H1 (cell line): ENCODE measurements at regions not wholly inside any gene's neighbourhood (a gene's known extent, or its start where the extent isn't known, plus 50 kb on each side); places are given as distances from the start of the nearest gene placed in this dataset.

ENCODE experiments used
- CTCF ChIA-PET: fragments of 300-600 bp; sonication (Branson Sonifier 250); formaldehyde crosslinking; loops from one replicate; lab custom pipeline; 2021; ENCODE audit not compliant: partially characterized antibody; lab: Charles Lee
- POLR2A ChIA-PET: fragments of 300-600 bp; sonication (Branson Sonifier 250); formaldehyde crosslinking; loops from one replicate; lab custom pipeline; 2021; ENCODE audit warnings: inconsistent platforms; ENCODE audit not compliant: partially characterized antibody; lab: Charles Lee
- DNase-seq, 2 experiments: peaks; one replicate each; pipeline versions ENCODE4 v3.0.0 to v3.0.0-alpha.2; 2010 to 2022; ENCODE audit warnings: low spot score in 2 of 2, low read depth in 1 of 2, mixed read lengths in 1 of 2
- FAIRE-seq: peaks from 2 replicates; lab custom pipeline; 2011; peaks lifted over from hg19 to GRCh38; lab: Jason Lieb, UNC
- H2AFZ ChIP-seq: 2 replicates; pipeline ENCODE4 v1.8.1; 2012; ENCODE audit warnings: low read length, inconsistent platforms
- H2AK5ac ChIP-seq: 2 replicates; pipeline ENCODE4 v1.6.1; 2013; ENCODE audit warnings: low read depth, low read length
- H2BK120ac ChIP-seq: replicated peaks from 2 replicates; pipeline ENCODE3; 2013; ENCODE audit warnings: low read depth, low read length, inconsistent platforms
- H2BK12ac ChIP-seq: 2 replicates; pipeline ENCODE4 v1.6.1; 2013; ENCODE audit warnings: low read depth, low read length
- H2BK15ac ChIP-seq: 2 replicates; pipeline ENCODE4 v1.6.1; 2013; ENCODE audit warnings: low read length
- H2BK20ac ChIP-seq: 2 replicates; pipeline ENCODE4 v1.6.1; 2013; ENCODE audit warnings: low read length
- H2BK5ac ChIP-seq: 2 replicates; pipeline ENCODE4 v1.6.1; 2013; ENCODE audit warnings: low read depth, low read length
- H3K14ac ChIP-seq: 2 replicates; pipeline ENCODE4 v1.6.1; 2013; ENCODE audit warnings: inconsistent platforms; ENCODE audit not compliant: insufficient read length
- H3K18ac ChIP-seq: 2 replicates; pipeline ENCODE4 v1.6.1; 2013; ENCODE audit warnings: low read length; ENCODE audit errors: extremely low read depth
- H3K23ac ChIP-seq: 2 replicates; pipeline ENCODE4 v1.6.1; 2013; ENCODE audit warnings: inconsistent platforms; ENCODE audit not compliant: insufficient read length
- H3K23me2 ChIP-seq: 2 replicates; pipeline ENCODE4 v1.6.1; 2013; ENCODE audit warnings: low read depth, low read length
- H3K27ac ChIP-seq: 2 replicates; pipeline ENCODE4 v1.6.1; 2011; ENCODE audit warnings: low read depth, low read length, inconsistent platforms
- H3K27me3 ChIP-seq, 4 experiments: replicated peaks in 1 of 4; 1 replicate in 1 of 4; 2 replicates in 3 of 4; pipeline versions ENCODE4 v1.6.1 to v1.8.1; 2011 to 2013; ENCODE audit warnings: low read length in 3 of 4, mild to moderate bottlenecking in 3 of 4, inconsistent platforms in 2 of 4, mixed read lengths in 2 of 4, moderate library complexity in 1 of 4; ENCODE audit not compliant: control insufficient read depth in 3 of 4, insufficient read depth in 3 of 4; ENCODE audit errors: extremely low read depth in 1 of 4
- H3K36me3 ChIP-seq, 4 experiments: 2 replicates each; pipeline versions ENCODE4 v1.6.1 to v1.8.1; 2011 to 2013; ENCODE audit warnings: mild to moderate bottlenecking in 4 of 4, low read length in 3 of 4, moderate library complexity in 2 of 4, control low read depth in 1 of 4, inconsistent platforms in 1 of 4; ENCODE audit not compliant: insufficient read depth in 4 of 4, control insufficient read depth in 2 of 4
- H3K4ac ChIP-seq: replicated peaks from 2 replicates; pipeline ENCODE3; 2013; ENCODE audit warnings: low read length, low read depth, mixed read lengths, inconsistent platforms; ENCODE audit not compliant: insufficient read length
- H3K4me1 ChIP-seq, 4 experiments: replicated peaks in 1 of 4; 1 replicate in 1 of 4; 2 replicates in 3 of 4; pipeline versions ENCODE4 v1.6.1 to v1.8.1; 2011 to 2013; ENCODE audit warnings: low read length in 3 of 4, inconsistent platforms in 2 of 4, mixed read lengths in 1 of 4; ENCODE audit not compliant: insufficient read depth in 4 of 4, control insufficient read depth in 3 of 4
- H3K4me2 ChIP-seq, 2 experiments: 2 replicates each; pipeline versions ENCODE4 v1.6.1 to v1.8.1; 2011 to 2013; ENCODE audit warnings: low read depth in 2 of 2, low read length in 2 of 2, control low read depth in 1 of 2, inconsistent platforms in 1 of 2, mild to moderate bottlenecking in 1 of 2; ENCODE audit not compliant: insufficient read depth in 1 of 2
- H3K4me3 ChIP-seq, 4 experiments: fragments of 200-600, 300-600 bp in 1 of 4; sonication (generic), shearing (Covaris generic), sonication (Bioruptor Twin) in 1 of 4; 2 replicates each; pipeline versions ENCODE4 v1.5.1 to v1.8.1; 2011 to 2016; ENCODE audit warnings: low read length in 4 of 4, low read depth in 3 of 4, control low read depth in 2 of 4, inconsistent platforms in 2 of 4, mild to moderate bottlenecking in 2 of 4, mixed read lengths in 1 of 4, moderate library complexity in 1 of 4; ENCODE audit not compliant: insufficient read depth in 2 of 4; ENCODE audit errors: extremely low read depth in 1 of 4
- H3K56ac ChIP-seq: replicated peaks from 2 replicates; pipeline ENCODE3; 2013; ENCODE audit warnings: low read depth, mild to moderate bottlenecking, mixed read lengths, low read length, inconsistent platforms; ENCODE audit not compliant: insufficient read length
- H3K79me1 ChIP-seq: 2 replicates; pipeline ENCODE4 v1.6.1; 2013; ENCODE audit warnings: low read depth, low read length, control low read depth
- H3K79me2 ChIP-seq, 2 experiments: 2 replicates each; pipeline versions ENCODE4 v1.6.1 to v1.8.1; 2012 to 2013; ENCODE audit warnings: low read length in 2 of 2, mild to moderate bottlenecking in 2 of 2, inconsistent platforms in 1 of 2; ENCODE audit not compliant: insufficient read depth in 2 of 2, control insufficient read depth in 1 of 2
- H3K9ac ChIP-seq, 4 experiments: replicated peaks in 1 of 4; 1 replicate in 1 of 4; 2 replicates in 3 of 4; pipeline versions ENCODE4 v1.6.1 to v1.8.1; 2011 to 2013; ENCODE audit warnings: low read depth in 3 of 4, low read length in 3 of 4, control low read depth in 2 of 4, mild to moderate bottlenecking in 2 of 4, moderate library complexity in 2 of 4, inconsistent platforms in 1 of 4; ENCODE audit errors: extremely low read depth in 1 of 4
- H3K9me3 ChIP-seq, 2 experiments: 2 replicates each; pipeline versions ENCODE4 v1.6.1 to v1.8.1; 2012 to 2013; ENCODE audit warnings: mild to moderate bottlenecking in 2 of 2, moderate library complexity in 2 of 2, control low read depth in 1 of 2, inconsistent platforms in 1 of 2, low read depth in 1 of 2, low read length in 1 of 2, mixed read lengths in 1 of 2; ENCODE audit not compliant: insufficient read depth in 2 of 2
- H4K20me1 ChIP-seq, 2 experiments: replicated peaks in 1 of 2; 2 replicates each; pipeline versions ENCODE3 to v1.8.1; 2011 to 2013; ENCODE audit warnings: inconsistent platforms in 2 of 2, low read length in 2 of 2, mild to moderate bottlenecking in 1 of 2; ENCODE audit not compliant: insufficient read depth in 2 of 2, control insufficient read depth in 1 of 2
- H4K5ac ChIP-seq: 2 replicates; pipeline ENCODE4 v1.6.1; 2013; ENCODE audit warnings: low read length, low read depth, mixed read lengths, inconsistent platforms; ENCODE audit not compliant: insufficient read length
- H4K8ac ChIP-seq: 2 replicates; pipeline ENCODE4 v1.8.0; 2013; ENCODE audit warnings: mild to moderate bottlenecking, moderate library complexity, low read length, inconsistent platforms; ENCODE audit not compliant: insufficient read depth; ENCODE audit errors: extremely low read depth
- H4K91ac ChIP-seq: replicated peaks from 2 replicates; pipeline ENCODE3; 2013; ENCODE audit warnings: low read length, mixed read lengths, inconsistent platforms; ENCODE audit not compliant: insufficient read length
- BCL11A ChIP-seq, 2 experiments: IDR thresholded peaks; one replicate each; pipeline ENCODE4 v1.6.1; 2011; ENCODE audit warnings: low read depth in 2 of 2, low read length in 2 of 2, mild to moderate bottlenecking in 2 of 2
- CHD2 ChIP-seq: IDR thresholded peaks from 2 replicates; pipeline ENCODE4 v1.6.1; 2012; ENCODE audit warnings: low read length, improper control_type of control experiment
- EP300 ChIP-seq, 2 experiments: IDR thresholded peaks; 1 replicate in 1 of 2; 2 replicates in 1 of 2; pipeline ENCODE4 v1.6.1; 2011 to 2012; ENCODE audit warnings: low read depth in 2 of 2, low read length in 2 of 2, mild to moderate bottlenecking in 2 of 2, borderline replicate concordance in 1 of 2, inconsistent platforms in 1 of 2, moderate library complexity in 1 of 2
- PHF8 ChIP-seq: fragments of 200-600 bp; sonication (generic); conservative IDR thresholded peaks from 2 replicates; pipeline ENCODE4 v1.7.1; 2012; ENCODE audit warnings: low read depth, mild to moderate bottlenecking, inconsistent platforms, low read length, moderate library complexity
- POLR2A ChIP-seq, 2 experiments: IDR thresholded peaks; 1 replicate in 1 of 2; 2 replicates in 1 of 2; pipeline ENCODE4 v1.6.1; 2011; ENCODE audit warnings: low read depth in 2 of 2, low read length in 2 of 2, mild to moderate bottlenecking in 2 of 2; ENCODE audit errors: control extremely low read depth in 1 of 2
- POU5F1 ChIP-seq: IDR thresholded peaks from 2 replicates; pipeline ENCODE4 v1.6.1; 2011; ENCODE audit warnings: low read depth, mild to moderate bottlenecking, low read length, moderate library complexity
- SIRT6 ChIP-seq: IDR thresholded peaks from one replicate; pipeline ENCODE4 v1.7.1; 2012; ENCODE audit warnings: low read length, inconsistent platforms
- whole genome bisulfite sequencing, 2 experiments: shearing (Covaris generic) in 1 of 2; methylation state at CpG; one replicate each; pipeline versions ENCODE4 v1.1.6 to v1.1.7; 2013 to 2015; ENCODE audit warnings: low lambda C conversion rate in 2 of 2, mixed read lengths in 2 of 2, inconsistent platforms in 1 of 2, low coverage in 1 of 2, missing lambda C conversion rate in 1 of 2; ENCODE audit not compliant: insufficient replicate concordance in 2 of 2, insufficient coverage in 1 of 2, insufficient read length in 1 of 2; ENCODE audit errors: extremely low coverage in 1 of 2, missing lambda C conversion rate in 1 of 2; 5-methylcytosine and 5-hydroxymethylcytosine counted together
- TF ChIP-seq, protein P1 (sequence below): IDR thresholded peaks from 2 replicates; pipeline ENCODE4 v1.6.1; 2012; ENCODE audit warnings: low read length, inconsistent platforms
- TF ChIP-seq, protein P2 (sequence below): IDR thresholded peaks from 2 replicates; pipeline ENCODE4 v1.6.1; 2011; ENCODE audit warnings: low read length, improper control_type of control experiment
- TF ChIP-seq, protein P3 (sequence below): IDR thresholded peaks from 2 replicates; pipeline ENCODE4 v1.6.1; 2012; ENCODE audit warnings: inconsistent platforms

DNA sequence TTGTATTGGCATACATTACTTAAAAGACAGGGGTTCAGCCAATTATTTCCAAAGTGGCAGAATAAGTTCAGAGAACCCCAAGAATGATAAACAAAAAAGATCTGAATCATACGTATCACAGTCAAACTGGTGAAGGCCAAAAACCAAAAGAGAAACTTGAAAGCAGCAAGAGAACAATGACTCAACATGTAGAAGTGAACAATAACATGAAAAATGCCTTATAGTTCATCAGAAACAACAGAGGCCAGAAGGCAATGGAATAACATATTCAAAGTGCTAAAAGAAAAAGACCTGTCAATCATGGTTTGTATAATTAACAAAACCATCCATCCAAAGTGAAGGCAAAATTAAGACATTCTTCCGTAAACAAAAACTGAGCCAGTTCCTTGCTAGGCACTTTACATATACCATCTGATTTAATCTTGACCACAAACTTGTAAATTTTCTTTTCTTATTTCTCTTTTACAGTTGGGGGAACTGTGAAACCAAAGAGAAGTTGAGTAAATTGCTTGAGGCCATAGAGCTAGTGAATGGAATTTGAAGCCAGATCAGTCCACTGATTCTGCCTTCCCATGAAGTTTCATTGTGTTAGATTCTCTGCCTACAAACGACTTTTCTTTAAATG lies 232.1 kb upstream of the SEL1L start:
- FAIRE-seq (no peak), DNase-seq (no peak)
- H3K79me2 ChIP-seq: no peaks in the 10 kb centered on the region
- H3K79me1 ChIP-seq: no peaks in the 10 kb centered on the region
- H3K4me3 ChIP-seq: no peak overlapping the region
- no peak overlapping the region for H3K27ac ChIP-seq
- H2BK120ac ChIP-seq: no peak overlapping the region
- WGBS, 2 experiments: 91% methylated on average over 3 of the region's 3 CpGs; no CpG with 5 or more reads in 1 of the 2 experiments
- no peak overlapping the region for H2BK12ac ChIP-seq
- no peaks in the 10 kb centered on the region for H3K27me3 ChIP-seq
- H2BK15ac ChIP-seq: no peak overlapping the region
- no peak overlapping the region for H3K56ac ChIP-seq
- no peak overlapping the region for H4K91ac ChIP-seq
- H3K9ac ChIP-seq: no peak overlapping the region
- no peaks in the 10 kb centered on the region for H3K36me3 ChIP-seq
- no peaks in the 10 kb centered on the region for H4K20me1 ChIP-seq
- no peak overlapping the region for H3K18ac ChIP-seq
- H2AK5ac ChIP-seq: no peak overlapping the region
- no peaks in the 10 kb centered on the region for H3K23me2 ChIP-seq
- H4K8ac ChIP-seq: no peak overlapping the region
- no peak overlapping the region for H3K23ac ChIP-seq
- no peaks in the 10 kb centered on the region for H3K9me3 ChIP-seq
- H3K4me2 ChIP-seq: no peak overlapping the region
- no peak overlapping the region for H2BK5ac ChIP-seq
- H3K14ac ChIP-seq: no peak overlapping the region
- H3K4ac ChIP-seq: no peak overlapping the region
- H2BK20ac ChIP-seq: no peak overlapping the region
- no peak overlapping the region for H4K5ac ChIP-seq
- H2AFZ ChIP-seq: no peak overlapping the region
- POLR2A ChIA-PET: no interaction called here
- CTCF ChIA-PET: interaction anchor here (1.5 kb wide), 1 partner anchor 12 kb away, joined by 5 read pairs; no protein-coding TSS in a partner anchor
- H3K4me1 ChIP-seq: no peaks in the 10 kb centered on the region
- TF ChIP-seq, protein P1, sequence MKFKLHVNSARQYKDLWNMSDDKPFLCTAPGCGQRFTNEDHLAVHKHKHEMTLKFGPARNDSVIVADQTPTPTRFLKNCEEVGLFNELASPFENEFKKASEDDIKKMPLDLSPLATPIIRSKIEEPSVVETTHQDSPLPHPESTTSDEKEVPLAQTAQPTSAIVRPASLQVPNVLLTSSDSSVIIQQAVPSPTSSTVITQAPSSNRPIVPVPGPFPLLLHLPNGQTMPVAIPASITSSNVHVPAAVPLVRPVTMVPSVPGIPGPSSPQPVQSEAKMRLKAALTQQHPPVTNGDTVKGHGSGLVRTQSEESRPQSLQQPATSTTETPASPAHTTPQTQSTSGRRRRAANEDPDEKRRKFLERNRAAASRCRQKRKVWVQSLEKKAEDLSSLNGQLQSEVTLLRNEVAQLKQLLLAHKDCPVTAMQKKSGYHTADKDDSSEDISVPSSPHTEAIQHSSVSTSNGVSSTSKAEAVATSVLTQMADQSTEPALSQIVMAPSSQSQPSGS: no peak
- TF ChIP-seq PHF8 (no peak), POU5F1 (no peak), POLR2A (IDR thresholded peaks at IDR 0.05; ENCODE audit: control extremely low read depth in 1 of 2, low read depth in 2 of 2, low read length in 2 of 2) (no peak), CHD2 (no peak), EP300 (IDR thresholded peaks at IDR 0.05; ENCODE audit: borderline replicate concordance in 1 of 2, low read depth in 2 of 2, low read length in 2 of 2) (no peak), BCL11A (IDR thresholded peaks at IDR 0.05; ENCODE audit: low read depth in 2 of 2, low read length in 2 of 2) (no peak), SIRT6 (no peak)
- TF ChIP-seq, protein P2, sequence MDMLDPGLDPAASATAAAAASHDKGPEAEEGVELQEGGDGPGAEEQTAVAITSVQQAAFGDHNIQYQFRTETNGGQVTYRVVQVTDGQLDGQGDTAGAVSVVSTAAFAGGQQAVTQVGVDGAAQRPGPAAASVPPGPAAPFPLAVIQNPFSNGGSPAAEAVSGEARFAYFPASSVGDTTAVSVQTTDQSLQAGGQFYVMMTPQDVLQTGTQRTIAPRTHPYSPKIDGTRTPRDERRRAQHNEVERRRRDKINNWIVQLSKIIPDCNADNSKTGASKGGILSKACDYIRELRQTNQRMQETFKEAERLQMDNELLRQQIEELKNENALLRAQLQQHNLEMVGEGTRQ: no peak
- TF ChIP-seq, protein P3, sequence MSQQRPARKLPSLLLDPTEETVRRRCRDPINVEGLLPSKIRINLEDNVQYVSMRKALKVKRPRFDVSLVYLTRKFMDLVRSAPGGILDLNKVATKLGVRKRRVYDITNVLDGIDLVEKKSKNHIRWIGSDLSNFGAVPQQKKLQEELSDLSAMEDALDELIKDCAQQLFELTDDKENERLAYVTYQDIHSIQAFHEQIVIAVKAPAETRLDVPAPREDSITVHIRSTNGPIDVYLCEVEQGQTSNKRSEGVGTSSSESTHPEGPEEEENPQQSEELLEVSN: no peak
